Fibroblast of villous mesenchyme (primary cell): ENCODE measurements at regions not wholly inside any gene's neighbourhood (a gene's known extent, or its start where the extent isn't known, plus 50 kb on each side); places are given as distances from the start of the nearest gene placed in this dataset.
"Not testable (repeated sequence)": the region's sequence is repeated elsewhere in the genome, so short reads cannot be mapped to it uniquely, and the experiment has no call there.

Experiments used
- DNase-seq: peaks from one replicate; pipeline ENCODE4 v3.0.0-alpha.2; 2010; ENCODE audit warnings: low read depth
- H3K4me3 ChIP-seq: 2 replicates; pipeline ENCODE4 v1.5.1; 2011; ENCODE audit warnings: low read depth, mild to moderate bottlenecking, low read length
- TF ChIP-seq, protein P1 (sequence below): IDR thresholded peaks from 2 replicates; pipeline ENCODE4 v1.5.1; 2012; ENCODE audit warnings: low read depth, mild to moderate bottlenecking, low read length; ENCODE audit not compliant: insufficient read depth

DNA sequence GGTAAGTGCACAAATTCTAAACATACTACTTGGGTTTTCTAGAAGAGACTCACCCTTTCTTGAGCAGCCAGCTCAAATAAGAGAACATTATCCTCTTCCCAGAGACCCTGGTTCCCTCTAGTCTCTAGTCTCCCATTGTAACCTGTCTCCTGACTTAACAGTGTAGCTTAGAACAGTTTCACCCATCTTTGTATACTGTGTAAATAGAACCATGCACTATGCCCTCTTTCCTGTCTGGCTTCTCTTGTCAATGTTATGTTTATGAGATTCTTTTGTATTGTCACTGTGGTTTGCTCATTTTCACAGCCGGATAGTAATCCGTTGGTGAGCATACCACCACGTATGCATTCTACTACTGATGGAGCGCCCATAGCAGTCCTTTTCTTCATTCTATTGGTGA, 227.4 kb upstream of the PLPP4 start:
- TF ChIP-seq, protein P1, sequence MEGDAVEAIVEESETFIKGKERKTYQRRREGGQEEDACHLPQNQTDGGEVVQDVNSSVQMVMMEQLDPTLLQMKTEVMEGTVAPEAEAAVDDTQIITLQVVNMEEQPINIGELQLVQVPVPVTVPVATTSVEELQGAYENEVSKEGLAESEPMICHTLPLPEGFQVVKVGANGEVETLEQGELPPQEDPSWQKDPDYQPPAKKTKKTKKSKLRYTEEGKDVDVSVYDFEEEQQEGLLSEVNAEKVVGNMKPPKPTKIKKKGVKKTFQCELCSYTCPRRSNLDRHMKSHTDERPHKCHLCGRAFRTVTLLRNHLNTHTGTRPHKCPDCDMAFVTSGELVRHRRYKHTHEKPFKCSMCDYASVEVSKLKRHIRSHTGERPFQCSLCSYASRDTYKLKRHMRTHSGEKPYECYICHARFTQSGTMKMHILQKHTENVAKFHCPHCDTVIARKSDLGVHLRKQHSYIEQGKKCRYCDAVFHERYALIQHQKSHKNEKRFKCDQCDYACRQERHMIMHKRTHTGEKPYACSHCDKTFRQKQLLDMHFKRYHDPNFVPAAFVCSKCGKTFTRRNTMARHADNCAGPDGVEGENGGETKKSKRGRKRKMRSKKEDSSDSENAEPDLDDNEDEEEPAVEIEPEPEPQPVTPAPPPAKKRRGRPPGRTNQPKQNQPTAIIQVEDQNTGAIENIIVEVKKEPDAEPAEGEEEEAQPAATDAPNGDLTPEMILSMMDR, result no peak
- no peak overlapping the region for H3K4me3 ChIP-seq
- no peak for DNase-seq

GRCh38 chr10:120239695-120240094, 217.3 kb upstream of the PLPP4 start:
- H3K4me3 ChIP-seq, DNase-seq: not testable (repeated sequence)

- no peak overlapping the region for H3K4me3 ChIP-seq
- DNase-seq, result no peak
- TF ChIP-seq, protein P1, result no peak
Observed at GRCh38 chr10:120251821-120252442, 205.1 kb upstream of the PLPP4 start.

DNA sequence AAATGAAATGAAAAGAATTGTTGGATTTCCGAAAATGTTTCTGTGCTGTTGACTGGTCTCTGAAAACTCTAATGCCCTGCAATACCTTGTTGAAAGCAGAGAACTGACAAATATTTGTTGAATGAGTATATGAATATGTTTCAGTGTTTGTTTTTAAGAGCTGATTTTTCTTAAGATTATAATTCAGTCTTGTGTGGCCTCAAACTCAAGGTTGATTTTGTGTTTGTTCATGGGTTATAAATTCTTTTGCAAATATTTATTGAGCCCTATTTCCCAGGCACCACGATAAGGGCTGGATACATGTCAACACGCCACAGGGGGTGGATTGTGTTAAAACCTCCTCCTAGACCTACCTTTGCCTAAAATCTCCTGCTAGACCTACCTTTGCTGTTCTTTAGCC, 203.9 kb upstream of the PLPP4 start:
- TF ChIP-seq, protein P1, result no peak
- H3K4me3 ChIP-seq, result no peak overlapping the region
- DNase-seq, result no peak

- no peak for DNase-seq
- no peak overlapping the region for H3K4me3 ChIP-seq
- TF ChIP-seq, protein P1, result no peak
Observed at GRCh38 chr10:120260456-120260855, 196.6 kb upstream of the PLPP4 start.

DNA sequence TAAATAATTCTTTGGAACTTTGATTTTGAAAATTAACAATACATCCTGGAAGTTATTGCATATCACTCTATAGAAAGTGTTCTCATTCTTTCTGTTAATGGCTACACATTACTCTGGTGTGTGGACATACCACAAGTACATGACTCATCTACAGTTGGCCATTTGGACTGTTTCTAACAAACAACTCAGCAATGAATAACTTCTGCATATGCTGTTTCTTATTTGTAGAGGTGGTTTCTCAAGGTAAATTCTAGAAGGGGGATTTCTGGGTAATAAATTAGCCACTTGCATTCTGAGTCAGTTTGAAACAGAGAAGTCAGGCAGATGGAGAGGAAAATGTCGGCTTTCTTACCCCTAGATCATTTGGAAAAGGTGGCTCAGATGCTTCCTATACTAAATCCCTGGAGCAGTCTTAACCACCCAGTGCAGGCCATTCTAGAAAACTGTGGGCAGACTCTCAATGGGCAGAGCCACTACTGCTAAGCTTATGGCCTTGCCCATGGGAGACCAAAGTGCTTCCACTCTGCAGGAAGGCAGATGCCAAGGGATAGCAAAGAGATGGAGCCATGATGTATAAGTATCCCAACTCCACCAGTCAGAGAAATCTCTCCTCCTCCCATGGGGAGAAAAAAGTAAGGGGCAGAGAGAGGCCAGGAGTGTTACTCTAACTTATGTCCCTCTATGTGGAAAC, 194.0 kb upstream of the PLPP4 start:
- no peak for DNase-seq
- TF ChIP-seq, protein P1, result no peak
- H3K4me3 ChIP-seq, result no peak overlapping the region

DNA sequence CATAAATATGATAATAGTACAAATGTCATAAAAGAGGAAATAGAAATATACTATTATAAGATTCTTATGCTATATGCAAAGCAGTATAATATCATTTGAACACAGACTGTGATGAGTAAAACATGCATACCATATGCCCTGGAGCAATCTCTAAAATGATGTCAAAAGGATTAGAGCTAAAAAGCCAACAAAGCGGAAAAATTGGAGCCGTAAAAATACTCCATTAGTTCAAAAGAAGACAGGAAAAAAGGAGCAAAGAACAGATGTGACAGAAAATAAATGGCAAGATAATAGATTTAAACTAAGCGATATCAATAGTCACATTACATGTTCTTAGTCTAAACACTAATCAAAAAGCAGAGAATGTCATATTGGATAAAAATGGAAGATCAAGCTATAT, 191.0 kb upstream of the PLPP4 start:
- DNase-seq, result no peak
- TF ChIP-seq, protein P1, result no peak
- H3K4me3 ChIP-seq, result no peak overlapping the region
